Ovary (tissue), 3 donors: ENCODE measurements at regions not wholly inside any gene's neighbourhood (a gene's known extent, or its start where the extent isn't known, plus 50 kb on each side); places are given as distances from the start of the nearest gene placed in this dataset.

Source experiments
- EP300 ChIP-seq: sonication (generic); formaldehyde crosslinking; IDR thresholded peaks from one replicate; pipeline ENCODE4 v1.6.1; 2017; ENCODE audit warnings: antibody characterized with exemption
- TF ChIP-seq, protein P1 (sequence below), 3 donors: fragments of 450-650 bp in 2 of 3; fragments of 200-600 bp in 1 of 3; IDR thresholded peaks; one replicate each; pipeline versions ENCODE4 v1.5.1 to v1.8.0; 2016 to 2022; ENCODE audit warnings: antibody characterized with exemption in 3 of 3, mild to moderate bottlenecking in 1 of 3
- donor health status: DM: no; HTN: no; CAD: no.

DNA sequence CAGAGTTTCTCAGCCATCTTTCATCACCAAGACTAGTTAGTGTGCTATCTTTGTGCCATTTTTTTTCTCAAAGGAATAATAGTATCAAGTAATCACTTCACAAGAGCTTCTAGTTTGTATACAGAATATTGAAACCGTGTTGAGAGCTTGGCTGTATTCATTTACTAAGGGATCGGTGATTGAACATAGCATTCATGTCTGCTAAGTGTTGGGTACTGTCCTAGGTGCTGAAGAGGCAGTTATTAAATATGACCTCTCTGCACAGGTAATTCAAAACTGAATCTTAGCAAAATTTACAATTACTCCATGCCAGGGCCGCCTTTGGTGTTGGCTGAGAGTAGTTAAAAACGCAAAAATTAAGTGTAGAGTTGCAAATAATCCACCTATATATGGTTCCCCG is 355.3 kb upstream of the RORA start:
- TF ChIP-seq, protein P1, sequence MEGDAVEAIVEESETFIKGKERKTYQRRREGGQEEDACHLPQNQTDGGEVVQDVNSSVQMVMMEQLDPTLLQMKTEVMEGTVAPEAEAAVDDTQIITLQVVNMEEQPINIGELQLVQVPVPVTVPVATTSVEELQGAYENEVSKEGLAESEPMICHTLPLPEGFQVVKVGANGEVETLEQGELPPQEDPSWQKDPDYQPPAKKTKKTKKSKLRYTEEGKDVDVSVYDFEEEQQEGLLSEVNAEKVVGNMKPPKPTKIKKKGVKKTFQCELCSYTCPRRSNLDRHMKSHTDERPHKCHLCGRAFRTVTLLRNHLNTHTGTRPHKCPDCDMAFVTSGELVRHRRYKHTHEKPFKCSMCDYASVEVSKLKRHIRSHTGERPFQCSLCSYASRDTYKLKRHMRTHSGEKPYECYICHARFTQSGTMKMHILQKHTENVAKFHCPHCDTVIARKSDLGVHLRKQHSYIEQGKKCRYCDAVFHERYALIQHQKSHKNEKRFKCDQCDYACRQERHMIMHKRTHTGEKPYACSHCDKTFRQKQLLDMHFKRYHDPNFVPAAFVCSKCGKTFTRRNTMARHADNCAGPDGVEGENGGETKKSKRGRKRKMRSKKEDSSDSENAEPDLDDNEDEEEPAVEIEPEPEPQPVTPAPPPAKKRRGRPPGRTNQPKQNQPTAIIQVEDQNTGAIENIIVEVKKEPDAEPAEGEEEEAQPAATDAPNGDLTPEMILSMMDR (IDR thresholded peaks at IDR 0.05) = no peak
- no peak for TF ChIP-seq EP300
